ENCODE measurements at regions not wholly inside any gene's neighbourhood (a gene's known extent, or its start where the extent isn't known, plus 50 kb on each side); places are given as distances from the start of the nearest gene placed in this dataset.

GRCh38 chr18:5787936-5788335 is 107.4 kb downstream of the TMEM200C start:
- Mint-ChIP-seq H3K4me3 (no peak overlapping the region), H3K4me1 (no peaks in the 10 kb centered on the region), H3K9me3 (peaks cover 5% of the 10 kb centered on the region), H3K36me3 (ENCODE audit: low read depth) (no peaks in the 10 kb centered on the region), H3K27me3 (ENCODE audit: low read depth) (no peaks in the 10 kb centered on the region), H3K27ac (no peak overlapping the region)
- TF ChIP-seq CTCF (IDR thresholded peaks at IDR 0.05; ENCODE audit: unreplicated experiment in 3 of 3) = no peak

DNA sequence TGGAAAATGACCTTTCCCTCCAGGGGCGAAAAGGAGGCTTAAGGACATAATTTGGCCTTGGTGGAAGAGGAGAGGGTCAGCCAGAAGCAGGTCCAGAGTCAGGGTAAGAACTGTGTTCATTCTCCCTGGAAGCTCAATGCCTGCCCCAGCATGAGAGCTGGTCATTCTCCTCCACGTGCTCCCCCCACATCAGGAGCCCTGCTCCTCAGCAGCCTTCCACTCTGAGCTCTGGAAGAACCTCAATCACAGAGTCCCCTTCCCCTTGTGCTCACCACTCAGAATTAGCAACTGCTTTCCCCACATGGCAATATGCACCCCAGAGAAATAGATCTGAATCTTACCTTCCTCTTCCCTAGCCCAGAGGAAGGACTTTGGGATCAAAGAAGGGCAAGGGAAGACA is 115.4 kb downstream of the TMEM200C start:
- Mint-ChIP-seq H3K36me3 (ENCODE audit: low read depth) (no peaks in the 10 kb centered on the region), H3K27me3 (ENCODE audit: low read depth) (no peaks in the 10 kb centered on the region), H3K27ac (no peak overlapping the region), H3K4me3 (no peak overlapping the region), H3K4me1 (no peaks in the 10 kb centered on the region), H3K9me3 (peaks cover 2% of the 10 kb centered on the region)
- no peak for TF ChIP-seq CTCF (IDR thresholded peaks at IDR 0.05; ENCODE audit: unreplicated experiment in 3 of 3)

GRCh38 chr18:5772306-5773105 is 122.8 kb downstream of the TMEM200C start:
- H3K9me3 Mint-ChIP-seq = no peaks in the 10 kb centered on the region
- no peak overlapping the region for H3K27ac Mint-ChIP-seq
- peaks cover 19% of the 10 kb centered on the region for H3K27me3 Mint-ChIP-seq (ENCODE audit: low read depth)
- no peak for TF ChIP-seq CTCF (IDR thresholded peaks at IDR 0.05; ENCODE audit: unreplicated experiment in 3 of 3)
- H3K4me1 Mint-ChIP-seq = peaks cover 5% of the 10 kb centered on the region
- no peaks in the 10 kb centered on the region for H3K36me3 Mint-ChIP-seq (ENCODE audit: low read depth)
- no peak overlapping the region for H3K4me3 Mint-ChIP-seq

DNA sequence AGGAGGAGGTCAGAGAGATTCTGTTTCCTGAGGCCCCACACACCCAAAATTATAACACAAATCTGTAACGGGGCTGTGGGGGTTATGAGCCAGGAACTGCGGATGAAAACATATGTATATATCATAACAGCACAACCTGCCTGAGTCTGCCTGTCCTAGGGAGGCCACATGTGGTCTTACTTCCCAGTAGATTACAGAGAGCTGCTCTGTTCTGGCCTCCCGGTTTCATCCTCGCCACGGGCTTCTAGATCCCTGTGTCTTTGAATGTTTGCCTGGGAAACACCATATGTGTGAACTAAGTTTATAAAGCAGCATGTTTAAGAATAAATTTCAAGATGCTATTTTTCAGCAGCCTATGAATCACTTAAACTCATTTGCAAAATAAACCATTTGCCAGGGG is 124.0 kb downstream of the TMEM200C start:
- Mint-ChIP-seq H3K9me3 (no peaks in the 10 kb centered on the region), H3K36me3 (ENCODE audit: low read depth) (no peaks in the 10 kb centered on the region), H3K27me3 (ENCODE audit: low read depth) (peaks cover 19% of the 10 kb centered on the region), H3K4me3 (no peak overlapping the region), H3K4me1 (peaks cover 5% of the 10 kb centered on the region), H3K27ac (no peak overlapping the region)
- TF ChIP-seq CTCF (IDR thresholded peaks at IDR 0.05; ENCODE audit: unreplicated experiment in 3 of 3) = no peak

DNA sequence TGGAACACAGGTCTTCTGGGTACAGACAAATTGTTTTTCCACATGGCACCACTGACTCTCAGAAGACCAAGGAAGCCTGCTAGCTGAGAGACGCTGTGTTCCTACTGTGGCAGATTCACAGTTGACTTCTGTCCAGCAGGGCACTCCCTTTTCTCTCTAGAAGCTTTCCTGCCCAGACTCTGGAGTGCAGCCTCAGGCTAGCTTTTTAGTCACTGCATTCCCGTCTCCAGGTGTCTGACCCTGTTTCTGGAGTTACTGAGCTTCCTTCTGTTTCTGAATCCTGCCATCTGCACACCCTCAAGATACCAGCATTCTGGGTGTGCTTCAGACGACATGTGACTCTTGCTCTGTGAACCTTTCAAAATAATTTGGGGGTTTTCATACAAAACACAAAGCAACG is 125.1 kb downstream of the TMEM200C start:
- Mint-ChIP-seq H3K9me3 (no peaks in the 10 kb centered on the region), H3K27ac (no peak overlapping the region), H3K27me3 (ENCODE audit: low read depth) (peaks cover 19% of the 10 kb centered on the region), H3K4me1 (peaks cover 5% of the 10 kb centered on the region), H3K36me3 (ENCODE audit: low read depth) (no peaks in the 10 kb centered on the region), H3K4me3 (no peak overlapping the region)
- no peak for TF ChIP-seq CTCF (IDR thresholded peaks at IDR 0.05; ENCODE audit: unreplicated experiment in 3 of 3)

DNA sequence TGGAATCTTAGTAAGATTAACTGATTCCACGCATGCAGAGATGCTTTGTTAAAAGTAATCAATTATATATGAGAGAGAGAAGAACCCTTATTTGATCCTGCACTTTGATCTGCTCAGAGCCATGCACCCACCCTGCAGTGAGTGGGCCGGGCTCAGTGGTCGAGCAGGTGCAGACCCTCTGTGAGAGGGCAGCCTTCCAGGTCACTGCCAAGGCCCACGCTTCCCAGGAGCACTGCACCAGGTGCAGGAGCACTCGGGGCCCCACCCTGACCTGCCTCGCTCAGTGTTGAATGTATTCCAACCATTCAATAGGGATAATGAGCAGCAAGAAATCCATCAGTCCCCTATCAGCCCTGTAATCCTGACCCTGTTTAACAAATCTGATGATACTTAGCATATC is 126.9 kb downstream of the TMEM200C start:
- no peak overlapping the region for H3K27ac Mint-ChIP-seq
- no peak for TF ChIP-seq CTCF (IDR thresholded peaks at IDR 0.05; ENCODE audit: unreplicated experiment in 3 of 3)

More for the DNA sequence above, 126.9 kb downstream of the TMEM200C start:
- no peaks in the 10 kb centered on the region for H3K9me3 Mint-ChIP-seq
- H3K4me3 Mint-ChIP-seq = no peak overlapping the region
- H3K4me1 Mint-ChIP-seq = peaks cover 5% of the 10 kb centered on the region
- peaks cover 22% of the 10 kb centered on the region for H3K27me3 Mint-ChIP-seq (ENCODE audit: low read depth)
- no peaks in the 10 kb centered on the region for H3K36me3 Mint-ChIP-seq (ENCODE audit: low read depth)
